HepG2 (cell line): ENCODE measurements at regions not wholly inside any gene's neighbourhood (a gene's known extent, or its start where the extent isn't known, plus 50 kb on each side); places are given as distances from the start of the nearest gene placed in this dataset.

Source experiments
- ATAC-seq: fragments of 200-7000 bp; cut with Tn5 transposase; 3 replicates; pipeline ENCODE4 v1.9.1; 2020; ENCODE audit warnings: mild to moderate bottlenecking, moderate library complexity
- BruUV-seq: library from RNA; stranded (reverse); fragments of 400-500 nt; replicated peaks from 2 replicates; lab custom pipeline; 2021; lab: Mats Ljungman, UMichigan
- CTCF ChIA-PET: fragments of 300-600 bp; formaldehyde crosslinking; extraction: SDS; loops from one replicate; lab custom pipeline; 2021; ENCODE audit warnings: low total read pairs, inconsistent platforms, low intra/inter-chr PET ratio; lab: Yijun Ruan, JAX
- POLR2A ChIA-PET: fragments of 350-600 bp; sonication (Branson Sonifier 250); formaldehyde crosslinking; loops from one replicate; lab custom pipeline; 2020; ENCODE audit warnings: antibody characterized with exemption, inconsistent platforms; lab: Yijun Ruan, JAX
- DNase-seq: peaks from one replicate; pipeline ENCODE4 v3.0.0-alpha.2; 2015; ENCODE audit warnings: low spot score
- FAIRE-seq: peaks from 3 replicates; lab custom pipeline; 2011; peaks lifted over from hg19 to GRCh38; lab: Jason Lieb, UNC
- H2AFZ ChIP-seq: one replicate; pipeline ENCODE4 v1.6.1; 2011; ENCODE audit warnings: low read length, inconsistent platforms
- H3K27ac ChIP-seq: fragments of 300-600 bp; 3 replicates; pipeline ENCODE4 v1.8.0; 2011; ENCODE audit warnings: mixed run types, mild to moderate bottlenecking, mixed read lengths, low read length, inconsistent platforms; ENCODE audit not compliant: insufficient read depth; ENCODE audit errors: extremely low read length
- H3K27me3 ChIP-seq, 2 experiments: fragments of 200-600 bp in 1 of 2; 2 replicates in 1 of 2; 3 replicates in 1 of 2; pipeline versions ENCODE4 v1.6.0 to v1.8.0; 2011; ENCODE audit warnings: low read length in 2 of 2, mild to moderate bottlenecking in 2 of 2, moderate library complexity in 2 of 2, inconsistent platforms in 1 of 2; ENCODE audit not compliant: insufficient read depth in 2 of 2, control insufficient read depth in 1 of 2
- H3K36me3 ChIP-seq, 2 experiments: fragments of 200-600 bp in 1 of 2; replicated peaks in 1 of 2; 2 replicates in 1 of 2; 3 replicates in 1 of 2; pipeline versions ENCODE4 v1.5.1 to v1.8.0; 2011; ENCODE audit warnings: low read length in 2 of 2, inconsistent platforms in 1 of 2; ENCODE audit not compliant: insufficient read depth in 2 of 2, control insufficient read depth in 1 of 2
- H3K4me1 ChIP-seq: 2 replicates; pipeline ENCODE4 v1.5.1; 2012; ENCODE audit warnings: low read length, inconsistent platforms; ENCODE audit not compliant: insufficient read depth
- H3K4me2 ChIP-seq: 2 replicates; pipeline ENCODE4 v1.6.0; 2011; ENCODE audit warnings: low read depth, low read length, inconsistent platforms
- H3K4me3 ChIP-seq, 3 experiments: fragments of 200-600 bp in 1 of 3; sonication (generic), shearing (Covaris generic) in 1 of 3; replicated peaks in 1 of 3; 2 replicates each; pipeline ENCODE4 v1.5.1; 2011 to 2016; ENCODE audit warnings: low read length in 3 of 3, inconsistent platforms in 2 of 3, low read depth in 2 of 3, mild to moderate bottlenecking in 2 of 3, control low read depth in 1 of 3, mixed read lengths in 1 of 3; ENCODE audit not compliant: insufficient read depth in 1 of 3
- H3K79me2 ChIP-seq: one replicate; pipeline ENCODE4 v1.6.1; 2011; ENCODE audit warnings: low read length, inconsistent platforms; ENCODE audit not compliant: insufficient read depth
- H3K9ac ChIP-seq: 2 replicates; pipeline ENCODE4 v1.6.0; 2011; ENCODE audit warnings: mild to moderate bottlenecking, low read depth, low read length, inconsistent platforms; ENCODE audit not compliant: insufficient read depth
- H3K9me3 ChIP-seq: 2 replicates; pipeline ENCODE4 v1.5.1; 2012; ENCODE audit warnings: mild to moderate bottlenecking, low read length
- H4K20me1 ChIP-seq: 2 replicates; pipeline ENCODE4 v1.6.0; 2011; ENCODE audit warnings: inconsistent platforms, mild to moderate bottlenecking, low read length, moderate library complexity; ENCODE audit not compliant: insufficient read depth
- AKAP8 ChIP-seq: sonication (generic); formaldehyde crosslinking; IDR thresholded peaks from 2 replicates; pipeline ENCODE4 v1.5.1; 2020; ENCODE audit warnings: mild to moderate bottlenecking, missing genetic modification reagents
- ARNT ChIP-seq: fragments of 450-650 bp; IDR thresholded peaks from 2 replicates; pipeline ENCODE4 v1.6.1; 2017
- CC2D1A ChIP-seq: sonication (generic); formaldehyde crosslinking; IDR thresholded peaks from 2 replicates; pipeline ENCODE4 v1.8.1; 2023; ENCODE audit warnings: mild to moderate bottlenecking, missing genetic modification reagents
- CREB1 ChIP-seq, 2 experiments: fragments of 450-650 bp in 1 of 2; IDR thresholded peaks; 2 replicates each; pipeline ENCODE4 v1.6.1; 2016 to 2017; ENCODE audit warnings: control low read depth in 1 of 2, mild to moderate bottlenecking in 1 of 2, missing compliant biosample characterization in 1 of 2, missing genetic modification characterization in 1 of 2
- KLF15 ChIP-seq: sonication (generic); formaldehyde crosslinking; IDR thresholded peaks from 2 replicates; pipeline ENCODE4 v1.8.1; 2023; ENCODE audit warnings: borderline replicate concordance, mild to moderate bottlenecking, inconsistent platforms, missing genetic modification reagents, mixed read lengths
- NKX3-1 ChIP-seq: sonication (generic); formaldehyde crosslinking; IDR thresholded peaks from 2 replicates; pipeline ENCODE4 v1.5.0; 2020; ENCODE audit warnings: missing genetic modification reagents
- ONECUT2 ChIP-seq: sonication (generic); formaldehyde crosslinking; IDR thresholded peaks from 2 replicates; pipeline ENCODE4 v1.4.0; 2020; ENCODE audit warnings: missing genetic modification reagents
- SNAPC2 ChIP-seq: sonication (generic); formaldehyde crosslinking; IDR thresholded peaks from 2 replicates; pipeline ENCODE4 v1.8.1; 2022; ENCODE audit warnings: mild to moderate bottlenecking, missing genetic modification reagents
- SP1 ChIP-seq, 2 experiments: fragments of 450-650 bp in 1 of 2; sonication (generic) in 1 of 2; formaldehyde crosslinking in 1 of 2; IDR thresholded peaks; 2 replicates each; pipeline versions ENCODE4 v1.4.0 to v1.6.1; 2016 to 2020; ENCODE audit warnings: missing genetic modification reagents in 1 of 2
- ZHX2 ChIP-seq, 2 experiments: sonication (generic) in 1 of 2; formaldehyde crosslinking in 1 of 2; IDR thresholded peaks; 2 replicates each; pipeline versions ENCODE4 v1.6.1 to v1.9.0; 2014 to 2022; ENCODE audit warnings: antibody characterized with exemption in 1 of 2, borderline replicate concordance in 1 of 2, inconsistent platforms in 1 of 2, low read depth in 1 of 2, missing genetic modification reagents in 1 of 2
- ZNF101 ChIP-seq: sonication (generic); formaldehyde crosslinking; IDR thresholded peaks from 2 replicates; pipeline ENCODE4 v1.4.0; 2020; ENCODE audit warnings: mild to moderate bottlenecking, low read depth, missing genetic modification reagents, borderline replicate concordance
- ZNF12 ChIP-seq: sonication (generic); formaldehyde crosslinking; IDR thresholded peaks from 2 replicates; pipeline ENCODE4 v1.5.0; 2020; ENCODE audit warnings: missing genetic modification reagents
- ZNF253 ChIP-seq: sonication (generic); formaldehyde crosslinking; IDR thresholded peaks from 2 replicates; pipeline ENCODE4 v1.8.0; 2022; ENCODE audit warnings: mild to moderate bottlenecking, missing genetic modification reagents, borderline replicate concordance
- ZNF281 ChIP-seq: sonication (generic); formaldehyde crosslinking; IDR thresholded peaks from 2 replicates; pipeline ENCODE4 v1.4.0; 2020; ENCODE audit warnings: missing genetic modification reagents, borderline replicate concordance
- ZNF3 ChIP-seq: IDR thresholded peaks from 2 replicates; pipeline ENCODE4 v1.7.0; 2017; ENCODE audit warnings: inconsistent platforms
- ZNF382 ChIP-seq: sonication (generic); formaldehyde crosslinking; IDR thresholded peaks from 2 replicates; pipeline ENCODE4 v1.5.0; 2020; ENCODE audit warnings: missing genetic modification reagents, mild to moderate bottlenecking, borderline replicate concordance
- ZNF703 ChIP-seq: sonication (generic); formaldehyde crosslinking; IDR thresholded peaks from 2 replicates; pipeline ENCODE4 v1.5.1; 2020; ENCODE audit warnings: missing genetic modification reagents, mild to moderate bottlenecking, moderate library complexity, borderline replicate concordance
- ZSCAN20 ChIP-seq: sonication (generic); formaldehyde crosslinking; IDR thresholded peaks from 2 replicates; pipeline ENCODE4 v1.4.0; 2020; ENCODE audit warnings: missing genetic modification reagents, mild to moderate bottlenecking, borderline replicate concordance
- WGBS: methylation state at CpG from one replicate; pipeline ENCODE4 v1.1.6; 2017; ENCODE audit warnings: low lambda C conversion rate; 5-methylcytosine and 5-hydroxymethylcytosine counted together
- in situ Hi-C: cut with HindIII; loops from 2 replicates; pipeline ENCODE4 v1.10.0; 2017; ENCODE audit warnings: low pct_unique_long_range_greater_than_20kb; ENCODE audit not compliant: extremely low pct_ligation_motif_present
- intact Hi-C: fragments of 100-400 bp; cut with micrococcal nuclease; formaldehyde crosslinking; loops from one replicate; pipeline ENCODE4 v1.10.0; 2022; ENCODE audit not compliant: unreplicated experiment

- intact Hi-C loops (no loop called here), in situ Hi-C loops (no loop called here)
- POLR2A ChIA-PET, result no interaction called here
- CTCF ChIA-PET, result no interaction called here
- no peak overlapping the region for H3K4me2 ChIP-seq
- no peaks in the 10 kb centered on the region for H3K36me3 ChIP-seq
- BruUV-seq, result no TSS peak
- no peak overlapping the region for H2AFZ ChIP-seq
- no peak for TF ChIP-seq ZNF12 (CRISPR knock-in tag)
- no peak for TF ChIP-seq ZNF101
- no peak for TF ChIP-seq SNAPC2 (CRISPR knock-in tag)
- no peak for TF ChIP-seq ZHX2 (IDR thresholded peaks at IDR 0.05; ENCODE audit: low read depth)
- no peak for TF ChIP-seq ZHX2 (CRISPR knock-in tag; IDR thresholded peaks at IDR 0.05; ENCODE audit: borderline replicate concordance)
- TF ChIP-seq SP1 (IDR thresholded peaks at IDR 0.05), result no peak
- TF ChIP-seq SP1 (CRISPR knock-in tag; IDR thresholded peaks at IDR 0.05), result no peak
- TF ChIP-seq ONECUT2, result no peak
- no peak for TF ChIP-seq ARNT
- no peak for TF ChIP-seq ZNF281
- TF ChIP-seq ZSCAN20 (CRISPR knock-in tag), result no peak
- no peak for TF ChIP-seq AKAP8
- TF ChIP-seq NKX3-1 (CRISPR knock-in tag), result no peak
- no peak for TF ChIP-seq ZNF703
- no peak for TF ChIP-seq CC2D1A
- TF ChIP-seq ZNF253 (CRISPR knock-in tag), result no peak
- no peak for TF ChIP-seq CREB1 (IDR thresholded peaks at IDR 0.05)
- no peak for TF ChIP-seq CREB1 (CRISPR knock-in tag; IDR thresholded peaks at IDR 0.05)
- TF ChIP-seq ZNF382, result no peak
- TF ChIP-seq ZNF3, result no peak
- no peak for TF ChIP-seq KLF15
- FAIRE-seq (no peak), DNase-seq (no peak), ATAC-seq (no peak)
- H3K4me3 ChIP-seq, result no peak overlapping the region
- H3K4me1 ChIP-seq, result no peaks in the 10 kb centered on the region
- H4K20me1 ChIP-seq, result no peaks in the 10 kb centered on the region
- peaks cover 36% of the 10 kb centered on the region; the same call in 1 of the 2 replicates for H3K9me3 ChIP-seq
- H3K27me3 ChIP-seq, result no peaks in the 10 kb centered on the region
- 4% methylated on average over 3 of the region's 3 CpGs for WGBS
- H3K79me2 ChIP-seq, result no peaks in the 10 kb centered on the region
- no peak overlapping the region for H3K9ac ChIP-seq
- H3K27ac ChIP-seq, result no peak overlapping the region
Measured at GRCh38 chr6:140340795-140341194, 966.3 kb upstream of the CITED2 start.
